ENCODE measurements at regions not wholly inside any gene's neighbourhood (a gene's known extent, or its start where the extent isn't known, plus 50 kb on each side); places are given as distances from the start of the nearest gene placed in this dataset.

DNA sequence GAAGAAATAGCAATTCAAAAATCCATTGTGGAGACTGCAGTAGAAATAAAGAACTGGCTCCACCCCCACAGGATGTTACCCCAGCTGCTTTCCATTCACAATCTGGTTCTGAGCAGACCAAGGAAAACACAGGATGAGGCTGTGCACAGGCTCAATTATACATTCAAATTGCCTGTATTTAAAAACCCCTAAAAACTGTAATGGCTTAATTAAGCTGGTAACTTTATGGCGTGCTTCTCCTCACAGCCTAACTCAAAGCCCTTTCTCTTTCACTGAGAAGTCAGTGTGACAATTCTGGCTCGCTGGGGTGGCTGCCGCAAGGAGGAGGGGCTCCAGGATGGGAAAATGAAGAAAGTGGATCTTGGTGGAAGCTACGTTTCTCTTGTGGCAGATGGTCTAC, 1191.1 kb downstream of the SORCS1 start:
- DNase-seq = no peak

GRCh38 chr10:105971460-105971859, 1193.0 kb downstream of the SORCS1 start:
- DNase-seq = no peak

DNA sequence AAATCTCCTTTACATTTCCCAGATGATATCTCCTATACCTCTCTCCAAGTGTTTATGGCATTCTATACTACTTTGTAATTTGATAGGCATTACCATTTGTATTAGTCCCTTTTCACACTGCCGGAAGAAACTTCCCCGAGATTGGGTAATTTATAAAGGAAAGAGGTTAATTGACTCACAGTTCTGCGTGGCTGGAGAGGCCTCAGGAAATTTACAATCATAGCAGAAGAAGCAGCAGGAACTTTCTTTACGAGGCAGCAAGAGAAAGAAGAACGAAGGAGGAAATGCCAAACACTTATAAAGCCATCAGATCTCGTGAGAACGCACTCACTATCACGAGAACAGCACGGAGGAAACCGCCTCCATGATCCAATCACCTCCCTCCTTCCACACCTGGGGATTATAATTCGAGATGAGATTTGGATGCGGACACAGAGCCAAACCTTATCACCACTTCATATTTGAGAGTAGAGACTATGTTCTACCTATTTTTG, 1194.6 kb downstream of the SORCS1 start:
- DNase-seq = no peak

DNA sequence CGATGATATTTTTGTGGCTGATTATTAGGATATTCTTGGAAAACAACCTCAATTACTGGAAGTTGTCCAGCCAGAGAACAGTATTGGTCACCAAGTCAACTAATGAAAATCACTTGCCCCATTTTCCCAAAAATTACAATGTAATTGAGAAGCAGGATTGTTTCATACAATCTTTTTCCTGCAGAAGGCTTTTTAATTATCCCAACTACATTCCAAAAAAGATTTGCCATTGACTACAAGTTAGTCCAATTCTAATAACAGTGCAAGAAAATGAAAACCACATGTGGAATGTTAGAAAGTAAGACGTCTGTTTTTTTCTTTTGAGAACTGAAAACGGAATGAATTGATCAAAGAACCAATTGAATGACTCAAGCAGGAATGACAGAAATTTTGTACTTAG, 1195.8 kb downstream of the SORCS1 start:
- DNase-seq = no peak

DNA sequence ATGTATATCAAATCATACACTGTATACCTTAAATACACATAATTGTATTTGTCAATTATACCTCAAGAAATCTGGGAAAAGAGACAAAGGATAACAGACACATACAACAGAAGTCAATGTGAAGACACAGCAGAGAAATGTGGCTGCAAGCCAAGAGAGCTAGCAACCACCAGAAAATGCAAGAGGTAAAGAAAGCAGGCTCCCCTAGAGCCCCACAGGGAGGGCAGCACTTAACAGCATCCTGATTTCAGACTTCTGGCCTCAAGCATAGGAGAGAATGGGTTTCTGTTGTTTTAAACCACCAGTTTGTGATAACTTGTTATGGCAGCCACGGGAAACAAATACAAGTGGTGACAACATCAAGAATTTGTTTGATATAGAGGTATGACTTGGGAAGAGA, 1197.2 kb downstream of the SORCS1 start:
- DNase-seq = no peak

DNA sequence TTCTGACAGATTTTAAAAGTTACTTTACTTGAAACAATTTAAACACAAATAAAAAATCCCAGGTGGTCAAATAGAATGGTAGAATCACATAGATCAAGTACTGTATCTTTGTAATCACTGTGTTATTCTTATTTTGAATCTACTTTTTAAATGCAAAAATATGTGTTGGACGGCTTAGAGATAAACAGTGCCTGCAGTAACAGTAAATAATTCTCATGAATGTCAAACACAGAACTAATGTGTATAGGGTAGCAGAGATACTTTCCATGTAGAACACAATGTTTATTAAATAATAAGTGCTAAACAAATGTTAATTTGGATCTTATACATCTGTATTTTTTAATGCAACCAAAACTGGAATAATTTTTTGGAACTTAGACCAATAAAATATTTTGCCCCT, 1199.4 kb downstream of the SORCS1 start:
- DNase-seq = no peak

DNA sequence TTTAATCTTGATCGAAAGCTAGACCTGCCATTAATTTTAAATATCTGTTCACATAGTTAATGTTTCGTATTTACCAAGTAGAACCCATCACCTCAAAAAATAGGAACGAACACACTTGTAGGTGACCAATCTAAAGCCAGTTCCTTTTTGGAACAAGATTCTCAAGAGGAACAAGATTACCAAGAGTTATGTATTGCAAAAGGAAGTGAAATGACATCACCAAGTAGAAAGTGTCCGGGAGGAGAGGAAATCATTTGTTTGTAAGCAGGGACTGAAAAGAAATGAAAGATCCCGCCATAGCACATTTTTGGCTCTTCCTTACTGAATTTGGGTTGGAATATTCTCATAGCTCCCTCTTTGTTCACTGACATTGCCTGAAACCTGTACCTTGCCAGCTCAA, 1200.5 kb downstream of the SORCS1 start:
- DNase-seq = no peak

DNA sequence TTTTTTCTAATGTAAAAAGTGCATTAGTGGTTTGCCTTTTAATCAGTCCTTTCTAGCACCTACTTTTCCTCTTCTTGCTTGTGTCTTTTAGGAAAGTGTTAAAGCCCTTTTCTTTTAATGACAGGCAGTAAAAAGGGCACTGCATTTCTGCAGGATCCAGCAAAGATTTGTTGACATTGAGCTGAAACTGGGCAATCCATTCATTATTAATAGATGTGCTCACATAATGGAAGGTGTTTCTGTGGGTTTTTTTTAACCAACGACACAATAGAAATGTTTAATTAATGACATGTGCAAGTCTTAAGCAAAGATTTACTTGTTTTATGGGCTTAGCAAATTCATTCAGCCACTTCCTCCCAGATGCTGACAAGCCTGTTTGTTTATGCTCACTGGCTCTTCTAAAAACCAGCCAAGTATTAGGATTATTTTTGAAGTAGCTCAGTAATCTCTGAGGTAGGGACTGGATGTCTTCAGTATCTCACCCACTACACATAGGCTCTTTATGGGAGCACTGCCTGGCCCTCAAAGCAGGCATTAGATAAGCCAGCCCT, 1201.1 kb downstream of the SORCS1 start:
- DNase-seq = no peak

- DNase-seq = no peak
Observed at GRCh38 chr10:105956550-105956949, 1208.0 kb downstream of the SORCS1 start.

DNA sequence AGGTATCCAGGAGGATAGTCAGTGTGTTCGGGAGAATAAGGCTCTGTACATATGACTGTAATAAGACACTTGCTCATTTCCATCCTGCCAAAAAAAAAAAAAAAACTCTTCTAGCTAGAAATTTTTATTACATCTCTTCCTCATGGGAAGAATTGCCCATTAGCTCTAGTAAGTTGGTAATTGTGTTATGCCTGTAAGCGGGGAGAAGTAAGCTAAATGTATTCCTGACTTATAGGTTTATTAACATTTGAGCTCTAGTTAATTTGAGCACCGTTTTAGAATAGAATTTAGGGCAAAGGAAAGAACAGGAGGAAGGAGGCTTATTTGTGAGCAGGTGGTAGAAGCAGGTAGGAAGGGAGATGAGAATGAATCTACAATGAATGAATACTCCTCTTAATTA, 1210.6 kb downstream of the SORCS1 start:
- no peak for DNase-seq

GRCh38 chr10:105953056-105953455, 1211.5 kb downstream of the SORCS1 start:
- no peak for DNase-seq

GRCh38 chr10:105952153-105952552, 1212.4 kb downstream of the SORCS1 start:
- DNase-seq = no peak

DNA sequence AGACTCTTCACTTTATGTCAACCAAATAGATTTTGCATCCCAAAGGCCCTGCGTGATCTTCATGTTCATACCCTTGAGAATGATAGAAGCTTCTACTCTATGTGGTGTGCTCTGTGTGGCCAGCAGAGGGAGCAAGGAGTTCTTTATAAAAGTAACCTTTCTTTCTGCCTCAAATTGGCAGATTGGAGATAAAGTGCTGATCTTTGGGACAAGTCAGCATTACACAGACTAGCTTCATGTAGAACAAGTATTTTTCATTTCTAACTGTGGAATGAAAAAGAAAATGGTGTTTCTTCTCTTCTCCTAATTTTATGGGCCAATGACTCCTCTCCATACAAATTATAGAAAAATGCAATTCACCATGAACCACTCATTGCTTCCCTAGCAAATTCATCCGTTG, 1214.1 kb downstream of the SORCS1 start:
- no peak for DNase-seq

DNA sequence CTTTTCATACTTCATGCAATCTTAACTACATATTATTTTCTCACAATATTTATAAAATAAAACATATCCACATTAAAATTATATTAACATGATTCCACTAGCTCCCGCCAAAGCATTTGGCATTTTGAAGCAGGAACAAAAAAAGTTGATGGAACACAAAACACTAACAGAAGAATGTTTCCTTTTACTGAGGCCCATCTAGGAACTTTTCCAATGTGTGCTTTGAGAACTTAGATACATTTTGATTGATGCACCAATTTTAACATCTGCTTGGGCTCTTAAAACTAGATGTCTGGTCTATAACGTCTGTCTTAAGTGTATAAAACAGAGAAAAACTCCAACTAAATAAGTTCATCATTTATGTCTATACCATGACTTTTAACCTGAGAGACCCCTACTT, 1214.8 kb downstream of the SORCS1 start:
- DNase-seq = no peak

- no peak for DNase-seq
Observed at GRCh38 chr10:105925045-105925785, 1239.3 kb downstream of the SORCS1 start.

- no peak for DNase-seq
Observed at GRCh38 chr10:105921348-105921747, 1243.2 kb downstream of the SORCS1 start.

DNA sequence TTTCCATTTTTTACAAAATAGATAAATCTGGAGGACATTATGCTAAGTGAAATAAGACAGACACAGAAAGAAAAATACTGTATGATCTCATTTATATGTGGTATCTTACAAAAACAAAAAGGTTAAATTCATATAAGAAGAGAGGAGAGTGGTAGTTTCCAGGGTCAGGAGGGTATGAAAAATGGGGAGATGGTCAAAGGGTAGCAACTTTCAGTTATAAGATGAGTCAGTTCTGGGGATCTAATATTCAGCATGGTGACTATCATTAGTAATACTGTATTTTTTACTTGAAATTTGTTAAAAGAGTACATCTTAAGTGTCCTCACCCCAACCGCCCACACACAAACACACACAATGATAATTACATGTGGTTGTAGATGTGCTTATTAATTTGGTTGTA, 1250.1 kb downstream of the SORCS1 start:
- DNase-seq = no peak

DNA sequence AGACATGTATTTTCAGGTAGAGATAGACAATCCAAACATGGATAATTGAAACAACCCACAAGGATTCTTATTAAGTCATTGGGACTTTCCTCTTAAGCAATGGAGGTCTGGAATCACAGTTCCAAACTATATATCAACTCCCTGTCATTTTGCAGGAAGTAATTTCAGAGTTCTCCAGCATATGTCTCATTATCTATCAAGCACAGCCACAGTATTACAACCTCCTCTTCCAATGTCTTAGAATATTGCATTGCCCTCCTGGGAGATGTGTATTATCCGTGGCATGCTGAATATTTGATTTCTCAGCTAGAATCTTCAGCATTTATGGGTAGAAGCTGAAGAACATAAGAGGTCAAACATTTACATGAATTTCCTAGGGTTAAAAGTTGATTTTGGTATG, 1255.8 kb downstream of the SORCS1 start:
- DNase-seq = no peak

DNA sequence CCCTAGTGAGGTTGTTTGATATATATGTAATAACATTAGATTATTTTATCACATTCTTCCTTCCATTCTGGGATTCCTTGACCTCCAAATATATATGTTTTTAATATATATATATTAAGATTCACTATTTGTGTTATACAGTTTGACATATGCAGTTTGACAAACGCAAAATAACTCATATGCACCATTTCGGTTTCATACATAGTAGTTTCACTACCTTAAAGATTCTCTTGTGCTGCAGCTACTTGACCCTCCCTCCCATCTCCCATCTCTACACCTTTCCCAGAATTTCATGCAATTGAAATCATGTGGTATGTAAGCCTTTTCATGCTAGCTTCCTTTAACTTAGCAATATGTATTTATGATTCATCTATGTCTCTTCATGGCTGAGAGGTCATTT, 1244.4 kb downstream of the SORCS3 start:
- no peak for DNase-seq

GRCh38 chr10:105879401-105879800, 1238.3 kb downstream of the SORCS3 start:
- no peak for DNase-seq

DNA sequence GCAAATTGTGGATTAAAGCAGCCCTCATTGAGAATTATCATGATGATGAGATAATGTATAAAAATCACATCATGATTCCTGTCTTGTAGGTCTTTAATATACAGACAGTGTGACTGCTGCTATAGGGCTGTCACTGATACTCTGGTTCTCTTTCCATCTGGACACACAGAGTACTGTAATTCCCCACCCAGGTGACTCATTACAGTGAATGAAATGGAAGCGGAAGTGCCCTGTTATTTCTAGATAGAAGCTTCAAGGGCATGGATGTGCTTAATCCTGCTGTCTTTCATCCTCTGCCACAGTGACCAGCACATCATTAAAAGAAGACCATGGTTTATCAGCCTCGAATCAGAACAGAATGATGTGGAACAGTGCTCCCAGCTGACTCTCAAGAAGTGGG, 1234.0 kb downstream of the SORCS3 start:
- no peak for DNase-seq

DNA sequence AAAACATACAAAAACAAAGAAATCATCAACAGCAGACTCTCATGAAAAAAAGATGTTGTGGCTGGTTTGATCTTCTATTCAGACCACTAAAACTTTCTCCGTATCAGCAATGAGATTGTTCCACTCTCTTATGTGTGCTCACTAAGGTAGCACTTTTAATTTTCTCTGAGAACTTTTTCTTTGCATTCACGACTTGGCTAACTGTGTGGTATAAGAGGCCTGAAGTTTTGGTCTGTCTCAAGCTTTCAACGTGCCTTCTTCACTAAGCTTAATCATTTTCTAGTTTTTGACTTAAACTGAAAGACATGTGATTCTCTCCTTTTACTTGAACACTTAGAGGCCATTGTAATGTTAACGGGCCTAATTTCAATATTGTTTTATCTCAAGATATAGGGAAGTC, 1231.6 kb downstream of the SORCS3 start:
- DNase-seq = no peak

DNA sequence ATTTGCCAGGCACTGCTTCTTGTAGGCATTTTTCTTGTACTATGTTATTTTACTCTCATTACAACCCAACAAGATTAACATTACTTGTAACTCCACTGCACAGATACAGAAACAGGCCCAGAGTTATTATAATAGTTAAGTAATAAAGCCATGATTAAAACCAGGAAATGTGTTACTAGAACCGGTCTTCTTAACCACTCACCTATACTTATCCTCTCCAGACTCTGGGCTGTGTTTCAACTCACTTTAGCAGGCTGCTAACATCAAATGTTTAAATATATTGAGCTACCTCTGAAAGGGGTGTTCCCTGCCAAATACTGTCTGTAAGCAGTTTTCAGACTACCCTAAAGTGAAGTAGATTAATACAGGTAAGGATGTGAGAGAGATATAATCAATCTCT, 1227.8 kb downstream of the SORCS3 start:
- no peak for DNase-seq

- no peak for DNase-seq
Observed at GRCh38 chr10:105864854-105865253, 1223.8 kb downstream of the SORCS3 start.
